IPS-18a (cell line): ENCODE measurements at regions not wholly inside any gene's neighbourhood (a gene's known extent, or its start where the extent isn't known, plus 50 kb on each side); places are given as distances from the start of the nearest gene placed in this dataset.

Source experiments
- H3K27ac ChIP-seq: one replicate; pipeline ENCODE4 v1.5.1; 2013; ENCODE audit warnings: low read length
- H3K27me3 ChIP-seq: one replicate; pipeline ENCODE4 v1.6.1; 2013; ENCODE audit warnings: mild to moderate bottlenecking, low read length; ENCODE audit not compliant: control insufficient read depth, insufficient read depth
- H3K36me3 ChIP-seq: one replicate; pipeline ENCODE4 v1.6.1; 2013; ENCODE audit warnings: low read depth, low read length; ENCODE audit not compliant: control insufficient read depth
- H3K4me1 ChIP-seq: one replicate; pipeline ENCODE4 v1.6.1; 2013; ENCODE audit warnings: low read depth, low read length; ENCODE audit not compliant: control insufficient read depth
- H3K4me3 ChIP-seq: one replicate; pipeline ENCODE4 v1.5.1; 2013; ENCODE audit warnings: low read length
- H3K9ac ChIP-seq: one replicate; pipeline ENCODE4 v1.6.1; 2013; ENCODE audit warnings: mild to moderate bottlenecking, low read length, moderate library complexity
- H3K9me3 ChIP-seq: one replicate; pipeline ENCODE4 v1.6.1; 2013; ENCODE audit warnings: low read depth, low read length; ENCODE audit not compliant: control insufficient read depth

- H3K36me3 ChIP-seq = no peaks in the 10 kb centered on the region
- no peaks in the 10 kb centered on the region for H3K27me3 ChIP-seq
- H3K27ac ChIP-seq = no peak overlapping the region
- no peak overlapping the region for H3K4me3 ChIP-seq
- H3K4me1 ChIP-seq = no peaks in the 10 kb centered on the region
- H3K9ac ChIP-seq = no peak overlapping the region
- no peaks in the 10 kb centered on the region for H3K9me3 ChIP-seq
These were observed 164.4 kb upstream of the EDIL3 start for GRCh38 chr5:84549054-84549453.

- no peak overlapping the region for H3K27ac ChIP-seq
- peaks cover under 1% of the 10 kb centered on the region for H3K9me3 ChIP-seq
- H3K36me3 ChIP-seq = no peaks in the 10 kb centered on the region
- no peaks in the 10 kb centered on the region for H3K27me3 ChIP-seq
- no peaks in the 10 kb centered on the region for H3K4me1 ChIP-seq
- H3K9ac ChIP-seq = no peak overlapping the region
- no peak overlapping the region for H3K4me3 ChIP-seq
These were observed 162.0 kb upstream of the EDIL3 start for GRCh38 chr5:84546686-84547085.

- Histone ChIP-seq H3K9me3 (peaks cover 10% of the 10 kb centered on the region), H3K36me3 (no peaks in the 10 kb centered on the region), H3K4me1 (no peaks in the 10 kb centered on the region), H3K27me3 (no peaks in the 10 kb centered on the region), H3K27ac (no peak overlapping the region), H3K4me3 (no peak overlapping the region), H3K9ac (no peak overlapping the region)
These were observed 152.1 kb upstream of the EDIL3 start for GRCh38 chr5:84536797-84537196.

- H3K27me3 ChIP-seq = no peaks in the 10 kb centered on the region
- H3K9ac ChIP-seq = no peak overlapping the region
- H3K4me1 ChIP-seq = no peaks in the 10 kb centered on the region
- peaks cover 2% of the 10 kb centered on the region for H3K9me3 ChIP-seq
- no peaks in the 10 kb centered on the region for H3K36me3 ChIP-seq
- no peak overlapping the region for H3K4me3 ChIP-seq
- H3K27ac ChIP-seq = no peak overlapping the region
These were observed 150.6 kb upstream of the EDIL3 start for GRCh38 chr5:84535281-84535680.

GRCh38 chr5:84524491-84524890 is 139.8 kb upstream of the EDIL3 start:
- no peaks in the 10 kb centered on the region for H3K27me3 ChIP-seq
- H3K27ac ChIP-seq = no peak overlapping the region
- no peak overlapping the region for H3K9ac ChIP-seq
- no peak overlapping the region for H3K4me3 ChIP-seq
- H3K4me1 ChIP-seq = no peaks in the 10 kb centered on the region
- no peaks in the 10 kb centered on the region for H3K9me3 ChIP-seq
- H3K36me3 ChIP-seq = no peaks in the 10 kb centered on the region

GRCh38 chr5:84518862-84519261 is 134.2 kb upstream of the EDIL3 start:
- H3K4me1 ChIP-seq = no peaks in the 10 kb centered on the region
- H3K27ac ChIP-seq = no peak overlapping the region
- H3K36me3 ChIP-seq = no peaks in the 10 kb centered on the region
- H3K4me3 ChIP-seq = no peak overlapping the region
- H3K27me3 ChIP-seq = no peaks in the 10 kb centered on the region
- H3K9me3 ChIP-seq = no peaks in the 10 kb centered on the region
- no peak overlapping the region for H3K9ac ChIP-seq

GRCh38 chr5:84518370-84518769 is 133.7 kb upstream of the EDIL3 start:
- no peaks in the 10 kb centered on the region for H3K9me3 ChIP-seq
- no peak overlapping the region for H3K4me3 ChIP-seq
- H3K27ac ChIP-seq = no peak overlapping the region
- no peaks in the 10 kb centered on the region for H3K36me3 ChIP-seq
- H3K27me3 ChIP-seq = no peaks in the 10 kb centered on the region
- no peak overlapping the region for H3K9ac ChIP-seq
- no peaks in the 10 kb centered on the region for H3K4me1 ChIP-seq

GRCh38 chr5:84506625-84507024 is 121.9 kb upstream of the EDIL3 start:
- Histone ChIP-seq H3K9ac (no peak overlapping the region), H3K9me3 (no peaks in the 10 kb centered on the region), H3K36me3 (no peaks in the 10 kb centered on the region), H3K4me1 (peaks cover 5% of the 10 kb centered on the region), H3K4me3 (no peak overlapping the region), H3K27me3 (no peaks in the 10 kb centered on the region), H3K27ac (no peak overlapping the region)

- Histone ChIP-seq H3K36me3 (no peaks in the 10 kb centered on the region), H3K27ac (no peak overlapping the region), H3K9ac (no peak overlapping the region), H3K4me1 (no peaks in the 10 kb centered on the region), H3K4me3 (no peak overlapping the region), H3K9me3 (no peaks in the 10 kb centered on the region), H3K27me3 (no peaks in the 10 kb centered on the region)
These were observed 109.8 kb upstream of the EDIL3 start for GRCh38 chr5:84494453-84494852.

GRCh38 chr5:84487963-84488362 is 103.3 kb upstream of the EDIL3 start:
- Histone ChIP-seq H3K4me1 (no peaks in the 10 kb centered on the region), H3K27me3 (no peaks in the 10 kb centered on the region), H3K4me3 (no peak overlapping the region), H3K36me3 (no peaks in the 10 kb centered on the region), H3K9me3 (no peaks in the 10 kb centered on the region), H3K9ac (no peak overlapping the region), H3K27ac (no peak overlapping the region)

GRCh38 chr5:84480873-84481637 is 96.4 kb upstream of the EDIL3 start:
- Histone ChIP-seq H3K4me1 (peaks cover 39% of the 10 kb centered on the region), H3K36me3 (no peaks in the 10 kb centered on the region), H3K4me3 (peak overlapping the region; percentile 53), H3K9me3 (no peaks in the 10 kb centered on the region), H3K27ac (peak overlapping the region; percentile 81), H3K27me3 (no peaks in the 10 kb centered on the region), H3K9ac (no peak overlapping the region)

- H3K4me1 ChIP-seq = peaks cover 39% of the 10 kb centered on the region
- no peak overlapping the region for H3K4me3 ChIP-seq
- H3K27me3 ChIP-seq = no peaks in the 10 kb centered on the region
- no peaks in the 10 kb centered on the region for H3K9me3 ChIP-seq
- no peaks in the 10 kb centered on the region for H3K36me3 ChIP-seq
- H3K27ac ChIP-seq = no peak overlapping the region
- no peak overlapping the region for H3K9ac ChIP-seq
These were observed 93.9 kb upstream of the EDIL3 start for GRCh38 chr5:84478603-84479002.
